ENCODE measurements at regions not wholly inside any gene's neighbourhood (a gene's known extent, or its start where the extent isn't known, plus 50 kb on each side); places are given as distances from the start of the nearest gene placed in this dataset.

DNA sequence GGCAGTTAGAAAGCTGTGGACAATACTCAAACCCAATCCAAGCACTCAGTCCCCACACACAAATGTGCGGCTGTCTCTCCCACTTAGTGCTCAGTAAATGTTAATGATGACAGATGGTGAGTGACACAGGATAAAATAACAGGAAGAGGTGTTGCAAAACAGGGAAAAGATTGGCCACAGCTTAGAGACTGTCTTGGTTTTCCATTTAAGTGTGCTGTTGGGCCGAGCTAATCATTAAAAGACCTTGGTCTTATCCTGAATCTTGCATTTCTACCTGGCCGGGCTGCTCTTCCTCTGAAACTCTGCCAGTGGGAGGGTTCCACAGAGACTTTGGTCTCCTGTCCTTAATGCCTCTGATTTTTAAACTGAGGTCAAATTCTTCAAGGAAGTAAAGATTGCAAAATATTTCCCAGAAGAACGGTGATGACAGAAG lies 113.1 kb upstream of the RNF32 start (continued):
- TF ChIP-seq, protein P1, sequence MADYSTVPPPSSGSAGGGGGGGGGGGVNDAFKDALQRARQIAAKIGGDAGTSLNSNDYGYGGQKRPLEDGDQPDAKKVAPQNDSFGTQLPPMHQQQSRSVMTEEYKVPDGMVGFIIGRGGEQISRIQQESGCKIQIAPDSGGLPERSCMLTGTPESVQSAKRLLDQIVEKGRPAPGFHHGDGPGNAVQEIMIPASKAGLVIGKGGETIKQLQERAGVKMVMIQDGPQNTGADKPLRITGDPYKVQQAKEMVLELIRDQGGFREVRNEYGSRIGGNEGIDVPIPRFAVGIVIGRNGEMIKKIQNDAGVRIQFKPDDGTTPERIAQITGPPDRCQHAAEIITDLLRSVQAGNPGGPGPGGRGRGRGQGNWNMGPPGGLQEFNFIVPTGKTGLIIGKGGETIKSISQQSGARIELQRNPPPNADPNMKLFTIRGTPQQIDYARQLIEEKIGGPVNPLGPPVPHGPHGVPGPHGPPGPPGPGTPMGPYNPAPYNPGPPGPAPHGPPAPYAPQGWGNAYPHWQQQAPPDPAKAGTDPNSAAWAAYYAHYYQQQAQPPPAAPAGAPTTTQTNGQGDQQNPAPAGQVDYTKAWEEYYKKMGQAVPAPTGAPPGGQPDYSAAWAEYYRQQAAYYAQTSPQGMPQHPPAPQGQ (CRISPR knock-in tag; IDR thresholded peaks at IDR 0.05; ENCODE audit: borderline replicate concordance): no peak
- TF ChIP-seq, protein P2, sequence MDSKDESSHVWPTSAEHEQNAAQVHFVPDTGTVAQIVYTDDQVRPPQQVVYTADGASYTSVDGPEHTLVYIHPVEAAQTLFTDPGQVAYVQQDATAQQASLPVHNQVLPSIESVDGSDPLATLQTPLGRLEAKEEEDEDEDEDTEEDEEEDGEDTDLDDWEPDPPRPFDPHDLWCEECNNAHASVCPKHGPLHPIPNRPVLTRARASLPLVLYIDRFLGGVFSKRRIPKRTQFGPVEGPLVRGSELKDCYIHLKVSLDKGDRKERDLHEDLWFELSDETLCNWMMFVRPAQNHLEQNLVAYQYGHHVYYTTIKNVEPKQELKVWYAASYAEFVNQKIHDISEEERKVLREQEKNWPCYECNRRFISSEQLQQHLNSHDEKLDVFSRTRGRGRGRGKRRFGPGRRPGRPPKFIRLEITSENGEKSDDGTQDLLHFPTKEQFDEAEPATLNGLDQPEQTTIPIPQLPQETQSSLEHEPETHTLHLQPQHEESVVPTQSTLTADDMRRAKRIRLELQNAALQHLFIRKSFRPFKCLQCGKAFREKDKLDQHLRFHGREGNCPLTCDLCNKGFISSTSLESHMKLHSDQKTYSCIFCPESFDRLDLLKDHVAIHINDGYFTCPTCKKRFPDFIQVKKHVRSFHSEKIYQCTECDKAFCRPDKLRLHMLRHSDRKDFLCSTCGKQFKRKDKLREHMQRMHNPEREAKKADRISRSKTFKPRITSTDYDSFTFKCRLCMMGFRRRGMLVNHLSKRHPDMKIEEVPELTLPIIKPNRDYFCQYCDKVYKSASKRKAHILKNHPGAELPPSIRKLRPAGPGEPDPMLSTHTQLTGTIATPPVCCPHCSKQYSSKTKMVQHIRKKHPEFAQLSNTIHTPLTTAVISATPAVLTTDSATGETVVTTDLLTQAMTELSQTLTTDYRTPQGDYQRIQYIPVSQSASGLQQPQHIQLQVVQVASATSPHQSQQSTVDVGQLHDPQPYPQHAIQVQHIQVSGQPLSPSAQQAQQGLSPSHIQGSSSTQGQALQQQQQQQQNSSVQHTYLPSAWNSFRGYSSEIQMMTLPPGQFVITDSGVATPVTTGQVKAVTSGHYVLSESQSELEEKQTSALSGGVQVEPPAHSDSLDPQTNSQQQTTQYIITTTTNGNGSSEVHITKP (CRISPR knock-in tag; IDR thresholded peaks at IDR 0.05; ENCODE audit: low read depth): no peak
- TF ChIP-seq DNMT1 (CRISPR knock-in tag; IDR thresholded peaks at IDR 0.05) (no peak), KAT8 (CRISPR knock-in tag; IDR thresholded peaks at IDR 0.05) (no peak), MEIS1 (CRISPR knock-in tag; IDR thresholded peaks at IDR 0.05; ENCODE audit: borderline replicate concordance) (no peak), ZNF839 (CRISPR knock-in tag; IDR thresholded peaks at IDR 0.05; ENCODE audit: borderline replicate concordance) (no peak), NCOA2 (CRISPR knock-in tag; IDR thresholded peaks at IDR 0.05) (peak; percentile 87), ZNF510 (CRISPR knock-in tag; IDR thresholded peaks at IDR 0.05; ENCODE audit: low read depth) (no peak), CENPX (CRISPR knock-in tag; IDR thresholded peaks at IDR 0.05) (no peak), MZF1 (CRISPR knock-in tag; IDR thresholded peaks at IDR 0.05; ENCODE audit: borderline replicate concordance) (no peak), MEF2D (CRISPR knock-in tag; IDR thresholded peaks at IDR 0.05) (no peak), MIER3 (CRISPR knock-in tag; IDR thresholded peaks at IDR 0.05; ENCODE audit: borderline replicate concordance) (0 out of 2 replicates have a peak, but pooled peaks have one; percentile 5), MBD4 (IDR thresholded peaks at IDR 0.05; ENCODE audit: borderline replicate concordance, low read length) (no peak), SOX6 (IDR thresholded peaks at IDR 0.05) (no peak), SOX6 (CRISPR knock-in tag; IDR thresholded peaks at IDR 0.05) (peak; percentile 72), POLR2AphosphoS2 (IDR thresholded peaks at IDR 0.05; ENCODE audit: low read depth, low read length) (no peak)
- TF ChIP-seq, protein P3, sequence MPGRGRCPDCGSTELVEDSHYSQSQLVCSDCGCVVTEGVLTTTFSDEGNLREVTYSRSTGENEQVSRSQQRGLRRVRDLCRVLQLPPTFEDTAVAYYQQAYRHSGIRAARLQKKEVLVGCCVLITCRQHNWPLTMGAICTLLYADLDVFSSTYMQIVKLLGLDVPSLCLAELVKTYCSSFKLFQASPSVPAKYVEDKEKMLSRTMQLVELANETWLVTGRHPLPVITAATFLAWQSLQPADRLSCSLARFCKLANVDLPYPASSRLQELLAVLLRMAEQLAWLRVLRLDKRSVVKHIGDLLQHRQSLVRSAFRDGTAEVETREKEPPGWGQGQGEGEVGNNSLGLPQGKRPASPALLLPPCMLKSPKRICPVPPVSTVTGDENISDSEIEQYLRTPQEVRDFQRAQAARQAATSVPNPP (CRISPR knock-in tag; IDR thresholded peaks at IDR 0.05): no peak
- TF ChIP-seq, protein P4, sequence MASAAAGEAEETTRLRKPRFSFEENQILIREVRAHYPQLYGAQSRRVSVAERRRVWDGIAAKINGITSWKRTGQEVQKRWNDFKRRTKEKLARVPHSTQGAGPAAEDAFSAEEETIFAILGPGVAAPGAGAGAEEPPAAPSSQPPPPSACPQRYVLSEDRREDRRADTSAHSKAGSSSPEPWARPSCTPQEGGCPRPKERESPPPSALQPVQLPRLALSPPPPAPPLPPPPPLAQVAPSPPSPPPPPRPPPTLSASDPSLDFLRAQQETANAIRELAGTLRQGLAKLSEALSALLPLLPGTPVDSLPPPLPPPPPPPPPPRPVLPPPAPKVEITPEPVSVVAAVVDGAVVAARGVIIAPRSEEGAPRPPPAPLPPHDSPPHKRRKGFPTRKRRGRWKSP (CRISPR knock-in tag; IDR thresholded peaks at IDR 0.05): no peak
- TF ChIP-seq, protein P5, sequence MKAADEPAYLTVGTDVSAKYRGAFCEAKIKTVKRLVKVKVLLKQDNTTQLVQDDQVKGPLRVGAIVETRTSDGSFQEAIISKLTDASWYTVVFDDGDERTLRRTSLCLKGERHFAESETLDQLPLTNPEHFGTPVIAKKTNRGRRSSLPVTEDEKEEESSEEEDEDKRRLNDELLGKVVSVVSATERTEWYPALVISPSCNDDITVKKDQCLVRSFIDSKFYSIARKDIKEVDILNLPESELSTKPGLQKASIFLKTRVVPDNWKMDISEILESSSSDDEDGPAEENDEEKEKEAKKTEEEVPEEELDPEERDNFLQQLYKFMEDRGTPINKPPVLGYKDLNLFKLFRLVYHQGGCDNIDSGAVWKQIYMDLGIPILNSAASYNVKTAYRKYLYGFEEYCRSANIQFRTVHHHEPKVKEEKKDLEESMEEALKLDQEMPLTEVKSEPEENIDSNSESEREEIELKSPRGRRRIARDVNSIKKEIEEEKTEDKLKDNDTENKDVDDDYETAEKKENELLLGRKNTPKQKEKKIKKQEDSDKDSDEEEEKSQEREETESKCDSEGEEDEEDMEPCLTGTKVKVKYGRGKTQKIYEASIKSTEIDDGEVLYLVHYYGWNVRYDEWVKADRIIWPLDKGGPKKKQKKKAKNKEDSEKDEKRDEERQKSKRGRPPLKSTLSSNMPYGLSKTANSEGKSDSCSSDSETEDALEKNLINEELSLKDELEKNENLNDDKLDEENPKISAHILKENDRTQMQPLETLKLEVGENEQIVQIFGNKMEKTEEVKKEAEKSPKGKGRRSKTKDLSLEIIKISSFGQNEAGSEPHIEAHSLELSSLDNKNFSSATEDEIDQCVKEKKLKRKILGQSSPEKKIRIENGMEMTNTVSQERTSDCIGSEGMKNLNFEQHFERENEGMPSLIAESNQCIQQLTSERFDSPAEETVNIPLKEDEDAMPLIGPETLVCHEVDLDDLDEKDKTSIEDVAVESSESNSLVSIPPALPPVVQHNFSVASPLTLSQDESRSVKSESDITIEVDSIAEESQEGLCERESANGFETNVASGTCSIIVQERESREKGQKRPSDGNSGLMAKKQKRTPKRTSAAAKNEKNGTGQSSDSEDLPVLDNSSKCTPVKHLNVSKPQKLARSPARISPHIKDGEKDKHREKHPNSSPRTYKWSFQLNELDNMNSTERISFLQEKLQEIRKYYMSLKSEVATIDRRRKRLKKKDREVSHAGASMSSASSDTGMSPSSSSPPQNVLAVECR (CRISPR knock-in tag; IDR thresholded peaks at IDR 0.05; ENCODE audit: borderline replicate concordance): peak; percentile 28; the same call in 1 of the 2 replicates

Measured in HepG2 (cell line).